CD4-positive, alpha-beta T cell (primary cell): ENCODE measurements at regions not wholly inside any gene's neighbourhood (a gene's known extent, or its start where the extent isn't known, plus 50 kb on each side); places are given as distances from the start of the nearest gene placed in this dataset.

Experiments used
- ATAC-seq: fragments of 200-7000 bp; cut with Tn5 transposase; one replicate; pipeline ENCODE4 v1.10.0; 2022; ENCODE audit warnings: mild to moderate bottlenecking; ENCODE audit not compliant: poor library complexity
- CTCF ChIA-PET: fragments of 350-600 bp; sonication (Branson Sonifier 250); formaldehyde crosslinking; loops from one replicate; lab custom pipeline; 2021; ENCODE audit warnings: antibody characterized with exemption, inconsistent platforms; lab: Charles Lee
- POLR2A ChIA-PET: fragments of 350-600 bp; sonication (Branson Sonifier 250); formaldehyde crosslinking; loops from one replicate; lab custom pipeline; 2021; ENCODE audit warnings: antibody characterized with exemption, inconsistent platforms; lab: Charles Lee
- DNase-seq, 14 experiments: peaks; one replicate each; pipeline ENCODE4 v3.0.0-alpha.2; 2013 to 2020; ENCODE audit warnings: mixed read lengths in 2 of 14
- H3K27ac ChIP-seq, 2 donors: one replicate each; pipeline versions ENCODE4 v1.5.1 to v1.7.0; 2013; ENCODE audit warnings: low read length in 2 of 2, low read depth in 1 of 2, mild to moderate bottlenecking in 1 of 2
- H3K27me3 ChIP-seq, 2 experiments: 1 replicate in 1 of 2; 2 replicates in 1 of 2; pipeline versions ENCODE4 v1.6.1 to v1.7.0; 2013; ENCODE audit warnings: low read length in 2 of 2, control low read depth in 1 of 2, mild to moderate bottlenecking in 1 of 2, moderate library complexity in 1 of 2; ENCODE audit not compliant: insufficient read depth in 2 of 2, control insufficient read depth in 1 of 2
- H3K36me3 ChIP-seq: one replicate; pipeline ENCODE4 v1.6.1; 2013; ENCODE audit warnings: low read length, control low read depth; ENCODE audit not compliant: insufficient read depth
- H3K4me1 ChIP-seq: one replicate; pipeline ENCODE4 v1.6.1; 2013; ENCODE audit warnings: low read length, control low read depth; ENCODE audit not compliant: insufficient read depth
- H3K4me3 ChIP-seq: one replicate; pipeline ENCODE4 v1.5.1; 2013; ENCODE audit warnings: mild to moderate bottlenecking, low read length, moderate library complexity
- H3K9me3 ChIP-seq, 2 experiments: 1 replicate in 1 of 2; 2 replicates in 1 of 2; pipeline versions ENCODE4 v1.6.1 to v1.7.0; 2013; ENCODE audit warnings: low read length in 2 of 2, mild to moderate bottlenecking in 2 of 2, control low read depth in 1 of 2, moderate library complexity in 1 of 2; ENCODE audit not compliant: control insufficient read depth in 1 of 2, insufficient read depth in 1 of 2
- H3K27ac Mint-ChIP-seq: one replicate; pipeline ENCODE4 v1.8.0; 2020; ENCODE audit warnings: mixed read lengths
- H3K27me3 Mint-ChIP-seq: one replicate; pipeline ENCODE4 v1.8.0; 2021; ENCODE audit warnings: mixed read lengths
- H3K36me3 Mint-ChIP-seq: one replicate; pipeline ENCODE4 v1.8.0; 2021; ENCODE audit warnings: low read depth, mixed read lengths
- H3K4me1 Mint-ChIP-seq: one replicate; pipeline ENCODE4 v1.8.0; 2021; ENCODE audit warnings: low read depth, mixed read lengths
- H3K4me3 Mint-ChIP-seq: one replicate; pipeline ENCODE4 v1.8.0; 2020; ENCODE audit warnings: mild to moderate bottlenecking, mixed read lengths
- H3K9me3 Mint-ChIP-seq: one replicate; pipeline ENCODE4 v1.8.0; 2020; ENCODE audit warnings: mixed read lengths
- intact Hi-C, 2 experiments: fragments of 100-400 bp; cut with DNase I in 1 of 2; cut with micrococcal nuclease in 1 of 2; formaldehyde crosslinking; loops; one replicate each; pipeline versions ENCODE4 v1.15.1 to v1.9.0; 2023 to 2025; cut with DNase I, micrococcal nuclease
- TF ChIP-seq, protein P1 (sequence below): fragments of 200-600 bp; IDR thresholded peaks from one replicate; pipeline ENCODE4 v1.8.0; 2022; ENCODE audit warnings: antibody characterized with exemption, mild to moderate bottlenecking

DNA sequence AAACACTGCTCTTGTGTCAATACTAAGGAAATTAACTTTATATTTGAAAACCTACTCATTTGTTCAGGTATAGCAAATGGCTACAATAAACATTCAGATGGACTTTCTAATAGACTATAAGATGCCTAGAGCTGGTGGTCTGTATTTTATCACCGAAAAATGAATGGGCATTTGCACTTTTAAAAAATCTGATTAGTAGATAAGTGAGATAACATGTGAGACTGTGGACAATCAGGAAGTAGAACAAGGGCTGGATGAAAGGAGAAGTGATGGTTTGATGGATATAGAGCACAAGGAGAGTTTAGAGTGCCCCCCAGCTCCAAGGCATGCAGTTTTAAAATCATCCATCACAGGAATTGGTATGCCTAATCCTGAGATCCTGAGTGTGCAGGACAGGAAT, 308.4 kb upstream of the RARB start:
- Mint-ChIP-seq H3K4me1 (no peaks in the 10 kb centered on the region), H3K36me3 (no peaks in the 10 kb centered on the region), H3K4me3 (no peak overlapping the region), H3K9me3 (peaks cover 9% of the 10 kb centered on the region), H3K27ac (no peak overlapping the region), H3K27me3 (no peaks in the 10 kb centered on the region)
- ATAC-seq: no peak
- no peaks in the 10 kb centered on the region for H3K36me3 ChIP-seq
- no peak overlapping the region for H3K4me3 ChIP-seq
- no peaks in the 10 kb centered on the region for H3K4me1 ChIP-seq
- ChIA-PET CTCF (interaction anchor here (0.6 kb wide), 1 partner anchor 580 kb away, joined by 3 read pairs; no protein-coding TSS in a partner anchor), POLR2A (no interaction called here)
- TF ChIP-seq, protein P1, sequence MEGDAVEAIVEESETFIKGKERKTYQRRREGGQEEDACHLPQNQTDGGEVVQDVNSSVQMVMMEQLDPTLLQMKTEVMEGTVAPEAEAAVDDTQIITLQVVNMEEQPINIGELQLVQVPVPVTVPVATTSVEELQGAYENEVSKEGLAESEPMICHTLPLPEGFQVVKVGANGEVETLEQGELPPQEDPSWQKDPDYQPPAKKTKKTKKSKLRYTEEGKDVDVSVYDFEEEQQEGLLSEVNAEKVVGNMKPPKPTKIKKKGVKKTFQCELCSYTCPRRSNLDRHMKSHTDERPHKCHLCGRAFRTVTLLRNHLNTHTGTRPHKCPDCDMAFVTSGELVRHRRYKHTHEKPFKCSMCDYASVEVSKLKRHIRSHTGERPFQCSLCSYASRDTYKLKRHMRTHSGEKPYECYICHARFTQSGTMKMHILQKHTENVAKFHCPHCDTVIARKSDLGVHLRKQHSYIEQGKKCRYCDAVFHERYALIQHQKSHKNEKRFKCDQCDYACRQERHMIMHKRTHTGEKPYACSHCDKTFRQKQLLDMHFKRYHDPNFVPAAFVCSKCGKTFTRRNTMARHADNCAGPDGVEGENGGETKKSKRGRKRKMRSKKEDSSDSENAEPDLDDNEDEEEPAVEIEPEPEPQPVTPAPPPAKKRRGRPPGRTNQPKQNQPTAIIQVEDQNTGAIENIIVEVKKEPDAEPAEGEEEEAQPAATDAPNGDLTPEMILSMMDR: no peak
- H3K27ac ChIP-seq: no peak overlapping the region
- intact Hi-C loops: no loop called here
- H3K9me3 ChIP-seq: peaks cover 0 to 3% of the 10 kb centered on the region in 2 experiments
- H3K27me3 ChIP-seq: no peaks in the 10 kb centered on the region
- DNase-seq: no peak

DNA sequence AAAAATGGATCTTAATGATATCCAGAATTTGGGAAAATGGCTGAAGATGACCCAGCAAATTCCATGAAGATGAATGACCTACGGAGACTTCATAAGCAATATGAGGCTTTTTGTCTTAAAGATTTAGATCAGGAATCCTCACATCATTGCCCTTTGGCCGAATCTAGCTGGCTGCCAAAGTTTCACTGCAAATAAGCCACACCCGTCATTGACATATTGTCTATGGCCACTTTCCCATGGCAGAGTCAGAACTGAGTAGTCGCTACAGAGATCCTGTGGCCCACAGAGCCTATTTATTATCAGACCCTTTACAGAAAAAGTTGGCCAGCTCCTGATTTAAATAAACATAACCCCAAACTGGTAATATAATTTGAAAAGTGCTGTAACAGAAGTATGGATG, 307.4 kb upstream of the RARB start:
- TF ChIP-seq, protein P1: no peak
- Histone ChIP-seq H3K36me3 (no peaks in the 10 kb centered on the region), H3K4me3 (no peak overlapping the region), H3K27me3 (no peaks in the 10 kb centered on the region), H3K9me3 (peaks cover 0 to 3% of the 10 kb centered on the region in 2 experiments), H3K27ac (no peak overlapping the region), H3K4me1 (no peaks in the 10 kb centered on the region)
- intact Hi-C loops: no loop called here
- Mint-ChIP-seq H3K27me3 (no peaks in the 10 kb centered on the region), H3K27ac (no peak overlapping the region), H3K4me3 (no peak overlapping the region), H3K36me3 (no peaks in the 10 kb centered on the region), H3K4me1 (no peaks in the 10 kb centered on the region), H3K9me3 (peaks cover 9% of the 10 kb centered on the region)
- CTCF ChIA-PET: no interaction called here
- ATAC-seq (no peak), DNase-seq (no peak)
- POLR2A ChIA-PET: no interaction called here

DNA sequence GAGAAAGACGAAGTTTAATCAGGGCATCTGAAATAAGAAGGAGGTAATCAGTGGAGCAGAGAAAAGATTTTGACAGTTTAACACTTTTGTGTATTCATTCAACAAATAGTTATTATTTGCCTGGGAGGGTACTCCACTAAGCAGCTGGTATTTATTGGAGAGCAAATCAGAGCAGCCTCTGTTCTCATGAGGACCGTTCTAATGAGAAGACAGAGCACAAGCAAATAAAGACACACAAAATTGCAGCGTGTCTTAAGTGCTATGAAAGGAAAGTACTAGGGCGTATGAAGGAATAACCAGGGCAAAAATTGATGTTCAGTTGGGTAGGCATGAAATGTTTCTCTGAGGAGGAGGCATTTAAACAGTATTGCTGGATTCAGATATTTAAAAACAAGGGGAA, 302.9 kb upstream of the RARB start:
- ChIA-PET CTCF (interaction anchor here (0.7 kb wide), 1 partner anchor 70 kb away, joined by 3 read pairs; no protein-coding TSS in a partner anchor), POLR2A (no interaction called here)
- Histone ChIP-seq H3K36me3 (no peaks in the 10 kb centered on the region), H3K27ac (no peak overlapping the region), H3K4me1 (no peaks in the 10 kb centered on the region), H3K27me3 (no peaks in the 10 kb centered on the region), H3K4me3 (no peak overlapping the region), H3K9me3 (peaks cover 3% of the 10 kb centered on the region in 2 experiments)
- Mint-ChIP-seq H3K36me3 (no peaks in the 10 kb centered on the region), H3K27me3 (no peaks in the 10 kb centered on the region), H3K4me3 (no peak overlapping the region), H3K4me1 (no peaks in the 10 kb centered on the region), H3K9me3 (peaks cover 13% of the 10 kb centered on the region), H3K27ac (no peak overlapping the region)
- ATAC-seq (no peak), DNase-seq (no peak)
- intact Hi-C loops: no loop called here
- TF ChIP-seq, protein P1: no peak
